NOMO-1 treated with dmso at 0.1 percent for 144 hours (cell line): ENCODE measurements at regions not wholly inside any gene's neighbourhood (a gene's known extent, or its start where the extent isn't known, plus 50 kb on each side); places are given as distances from the start of the nearest gene placed in this dataset.

Experiments used
- DNase-seq: peaks from one replicate; lab custom pipeline; 2025; ENCODE audit not compliant: unreplicated experiment; lab: John Stamatoyannopoulos, UW

- no peak for DNase-seq
Observed at GRCh38 chr15:94749811-94750617, 518.7 kb downstream of the MCTP2 start.

- no peak for DNase-seq
Observed at GRCh38 chr15:94760348-94760747, 529.0 kb downstream of the MCTP2 start.

DNA sequence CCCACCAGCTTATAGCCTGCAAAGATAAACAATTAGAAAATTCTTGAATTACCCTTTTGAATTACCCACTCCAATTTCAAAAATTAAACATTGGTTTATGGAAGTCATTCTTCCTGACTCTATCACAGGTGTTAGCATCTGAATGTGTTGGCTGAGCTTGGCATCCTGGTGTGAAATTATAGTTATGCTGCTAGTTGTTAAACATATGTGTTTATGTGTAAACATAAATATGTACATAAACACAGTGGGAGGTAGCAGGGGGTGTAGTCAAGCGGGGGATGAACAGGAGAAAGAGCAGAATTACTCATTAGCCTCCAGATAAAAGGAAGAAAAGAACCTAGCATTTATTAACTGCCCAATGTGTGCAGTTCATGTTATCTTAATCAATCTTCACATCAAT lies 530.2 kb downstream of the MCTP2 start:
- DNase-seq: no peak

DNA sequence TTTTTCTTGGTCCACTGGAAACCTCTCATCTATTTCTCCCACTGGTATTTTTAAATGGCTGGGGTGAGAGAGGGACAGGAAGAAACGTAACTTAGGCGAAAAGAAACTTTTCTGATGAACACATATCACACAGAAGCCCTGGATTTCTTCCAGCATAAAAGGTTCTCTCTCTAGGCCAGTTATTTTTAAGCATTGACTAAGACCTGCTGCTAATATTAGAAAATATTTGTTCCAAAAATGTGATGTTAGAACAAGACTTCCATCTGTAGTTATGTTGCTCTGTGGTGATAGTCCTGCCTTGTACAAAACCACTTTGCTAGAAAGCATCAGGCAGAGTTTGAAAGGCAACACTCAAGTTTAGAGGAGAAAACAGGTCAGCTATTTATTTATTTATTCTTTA lies 537.7 kb downstream of the MCTP2 start:
- DNase-seq: no peak

DNA sequence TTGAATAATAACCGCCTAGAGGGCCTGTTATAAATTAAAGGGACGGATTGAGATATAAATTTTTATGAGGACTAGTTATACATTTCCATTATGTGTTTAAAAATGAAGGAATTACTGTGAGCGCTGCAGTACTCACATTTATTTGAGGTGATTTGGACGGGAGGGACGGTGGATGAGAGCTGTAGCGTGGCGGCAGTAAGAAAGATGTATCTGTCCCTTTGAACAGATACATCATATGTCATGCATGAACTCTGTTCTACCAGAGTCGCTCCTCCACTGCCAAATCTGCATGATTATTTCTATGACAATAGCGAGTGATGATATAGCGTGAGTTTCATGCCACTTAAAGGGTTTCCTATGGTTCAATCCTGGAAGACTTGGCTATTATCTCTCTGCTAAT lies 538.8 kb downstream of the MCTP2 start:
- no peak for DNase-seq

GRCh38 chr15:94777037-94777436 lies 545.7 kb downstream of the MCTP2 start:
- no peak for DNase-seq

GRCh38 chr15:94778840-94779239 lies 547.5 kb downstream of the MCTP2 start:
- DNase-seq: no peak

GRCh38 chr15:94780166-94780565 lies 548.8 kb downstream of the MCTP2 start:
- DNase-seq: no peak

DNA sequence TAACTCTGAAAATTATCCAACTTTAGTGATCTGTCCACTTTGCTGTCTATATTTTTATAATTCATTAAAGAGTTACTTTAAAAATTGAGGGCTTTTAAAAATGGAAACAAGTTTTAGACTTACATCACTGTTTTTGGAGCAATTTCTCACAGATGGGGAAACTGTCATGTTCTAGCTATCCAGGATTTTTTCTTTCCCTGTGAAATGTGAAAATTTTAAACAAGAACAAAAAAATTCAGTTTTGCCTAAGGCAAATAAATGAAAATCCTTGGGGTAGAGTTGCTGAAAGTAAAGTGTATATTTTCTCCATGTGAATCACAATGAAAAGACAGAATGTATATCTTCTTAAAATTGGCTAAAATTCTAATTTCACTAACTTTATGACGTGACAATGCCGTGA lies 553.7 kb downstream of the MCTP2 start:
- DNase-seq: no peak

GRCh38 chr15:94791008-94791407 lies 559.6 kb downstream of the MCTP2 start:
- no peak for DNase-seq

DNA sequence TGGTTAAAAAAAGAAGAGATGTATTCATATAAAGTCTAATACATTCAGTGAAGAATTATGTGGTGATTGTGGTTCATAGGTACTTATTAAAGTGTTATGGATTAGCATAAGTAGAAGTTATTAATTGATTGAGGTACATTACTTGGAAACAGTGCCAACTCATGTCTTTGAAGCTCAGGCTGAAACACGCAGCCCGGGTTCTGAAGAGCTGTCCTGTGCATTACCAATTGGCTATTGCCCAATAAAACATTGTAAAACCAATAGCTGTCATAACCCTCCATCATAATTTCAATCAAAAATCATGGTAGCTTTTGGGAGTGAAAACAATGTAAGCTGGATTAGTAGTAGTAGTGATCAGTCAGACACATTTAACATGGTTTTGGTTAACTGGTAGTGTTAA lies 560.1 kb downstream of the MCTP2 start:
- no peak for DNase-seq

DNA sequence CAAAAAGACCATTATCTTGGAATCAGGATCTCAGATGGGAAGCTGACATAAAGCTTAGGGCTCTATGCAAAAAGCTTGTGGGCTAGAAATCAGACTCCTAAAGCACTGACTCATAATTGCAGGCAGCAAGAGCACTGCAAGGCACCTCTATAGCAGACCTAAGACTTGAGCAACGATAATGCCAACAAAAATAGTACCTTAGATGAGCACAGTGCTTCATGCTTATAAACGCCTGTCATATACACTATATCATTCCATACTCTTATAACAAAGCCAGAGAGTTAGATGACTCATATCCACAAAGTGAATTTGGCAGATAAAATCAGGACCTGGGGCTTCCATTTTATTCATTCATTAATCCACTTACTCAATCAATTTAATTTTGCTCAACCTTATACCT lies 560.8 kb downstream of the MCTP2 start:
- no peak for DNase-seq

DNA sequence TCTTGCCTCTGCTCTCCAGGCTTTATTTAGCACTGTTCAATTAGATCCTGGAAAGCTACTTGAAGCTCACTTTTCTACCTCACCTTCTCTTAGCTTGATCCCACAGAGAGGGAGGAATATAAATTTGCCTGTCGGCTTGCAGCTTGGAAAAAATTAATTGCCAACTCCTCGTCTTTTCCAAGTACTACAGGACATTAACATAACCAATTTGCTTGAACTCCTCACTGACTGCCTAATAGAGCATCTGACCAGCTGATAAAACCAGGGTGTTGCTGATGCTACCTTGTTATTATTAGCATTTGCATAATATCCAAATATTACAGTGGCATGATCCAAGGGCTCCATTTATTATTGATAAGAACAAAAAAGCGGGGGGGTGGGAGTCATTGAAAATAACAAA lies 561.8 kb downstream of the MCTP2 start:
- DNase-seq: no peak

DNA sequence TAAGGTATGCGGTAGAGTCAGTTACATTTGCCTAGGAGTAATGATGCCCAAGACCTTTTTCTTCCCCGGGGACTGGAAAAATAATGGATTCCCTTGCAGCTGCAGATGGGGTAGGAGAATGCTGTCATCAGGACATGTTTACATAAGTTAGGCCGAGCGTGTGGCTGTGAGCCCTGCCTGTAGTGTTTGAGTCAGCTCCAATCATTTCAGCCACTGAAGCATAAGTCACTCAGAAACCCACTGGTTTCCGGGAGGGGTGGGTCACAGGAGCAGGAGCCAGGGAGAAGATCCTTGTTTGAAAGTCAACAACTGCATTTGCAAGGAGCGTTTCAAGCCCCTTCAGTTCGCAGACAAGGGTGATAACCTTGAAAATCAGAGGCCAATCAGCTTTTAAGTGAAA lies 562.3 kb downstream of the MCTP2 start:
- DNase-seq: no peak

DNA sequence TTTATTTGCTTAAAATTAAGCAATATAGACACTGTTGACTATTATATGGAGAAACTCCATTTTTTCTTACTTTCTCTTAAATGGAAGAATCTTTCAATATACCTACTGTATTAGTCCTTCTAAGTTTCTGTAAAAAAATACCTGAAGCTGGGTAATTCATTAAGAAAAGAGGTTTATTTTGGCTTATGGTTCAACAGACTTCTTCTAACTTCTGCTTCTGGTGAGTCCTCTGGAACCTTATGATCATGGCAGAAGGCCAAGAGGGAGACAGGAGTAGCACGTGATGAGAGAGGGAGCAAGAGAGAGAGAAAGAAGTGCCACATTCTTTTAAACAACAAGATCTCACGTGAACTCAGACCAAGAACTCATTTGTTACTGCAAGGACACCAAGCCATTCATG lies 573.3 kb downstream of the MCTP2 start:
- DNase-seq: no peak

GRCh38 chr15:94815110-94815731 lies 583.9 kb downstream of the MCTP2 start:
- no peak for DNase-seq

GRCh38 chr15:94815914-94816313 lies 584.6 kb downstream of the MCTP2 start:
- DNase-seq: no peak

DNA sequence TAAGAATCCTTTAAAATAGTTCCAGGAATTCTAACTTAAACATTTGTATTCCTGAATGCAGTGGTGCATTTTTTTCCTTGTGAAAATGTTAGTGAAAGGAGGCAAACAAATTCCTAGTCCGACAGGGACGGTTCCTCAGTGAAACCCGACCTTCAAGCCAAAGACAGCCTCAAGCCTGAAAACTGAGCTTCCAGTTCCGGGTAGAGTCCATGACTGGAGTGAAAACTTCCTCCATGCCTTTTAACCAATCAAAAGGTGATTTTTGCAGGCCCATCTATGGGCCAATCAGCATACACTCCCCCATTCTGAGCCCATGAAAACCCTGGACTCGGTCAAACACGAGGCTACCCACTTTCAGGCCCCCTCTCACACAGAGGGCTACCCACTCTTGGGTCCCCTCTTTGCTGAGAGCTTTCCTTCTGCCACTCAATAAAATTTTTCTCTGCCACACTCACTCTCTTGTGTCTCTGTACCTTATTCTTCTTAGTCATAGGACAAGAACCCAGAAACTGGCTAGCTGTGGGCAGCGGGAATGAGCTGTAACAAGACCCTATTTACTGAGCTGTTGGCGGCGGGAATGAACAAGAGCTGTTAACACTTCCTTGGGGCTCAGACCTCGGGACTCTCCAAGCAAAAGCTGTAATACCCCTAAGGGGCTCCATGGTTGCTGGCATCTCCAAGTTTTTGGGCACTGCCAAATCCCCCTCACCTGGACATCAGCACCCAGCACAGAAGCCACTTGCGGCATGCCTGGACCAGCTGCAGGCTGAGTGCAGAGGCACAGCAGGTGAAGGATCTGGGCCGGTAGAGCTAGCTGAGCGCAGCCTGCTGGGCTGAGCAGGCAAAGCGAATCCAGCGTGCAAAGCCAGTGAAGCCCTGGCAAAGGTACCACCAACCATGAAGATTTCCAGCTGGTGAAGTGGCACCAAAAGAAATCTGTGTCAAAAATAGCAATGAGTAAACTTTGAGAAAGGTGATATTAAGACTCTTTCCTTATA lies 598.8 kb downstream of the MCTP2 start:
- no peak for DNase-seq

- no peak for DNase-seq
Observed at GRCh38 chr15:94834000-94834399, 602.6 kb downstream of the MCTP2 start.

GRCh38 chr15:94834494-94834893 lies 603.1 kb downstream of the MCTP2 start:
- no peak for DNase-seq

- DNase-seq: no peak
Observed at GRCh38 chr15:94838281-94838680, 606.9 kb downstream of the MCTP2 start.
